HG03469 (cell line): ENCODE measurements at regions not wholly inside any gene's neighbourhood (a gene's known extent, or its start where the extent isn't known, plus 50 kb on each side); places are given as distances from the start of the nearest gene placed in this dataset.

Experiments
- ATAC-seq: cut with Tn5 transposase; IDR thresholded peaks from one replicate; pipeline ENCODE4 v1.9.1; 2021; ENCODE audit warnings: mild to moderate bottlenecking, moderate library complexity, moderate number of reproducible peaks; ENCODE audit not compliant: unreplicated experiment

DNA sequence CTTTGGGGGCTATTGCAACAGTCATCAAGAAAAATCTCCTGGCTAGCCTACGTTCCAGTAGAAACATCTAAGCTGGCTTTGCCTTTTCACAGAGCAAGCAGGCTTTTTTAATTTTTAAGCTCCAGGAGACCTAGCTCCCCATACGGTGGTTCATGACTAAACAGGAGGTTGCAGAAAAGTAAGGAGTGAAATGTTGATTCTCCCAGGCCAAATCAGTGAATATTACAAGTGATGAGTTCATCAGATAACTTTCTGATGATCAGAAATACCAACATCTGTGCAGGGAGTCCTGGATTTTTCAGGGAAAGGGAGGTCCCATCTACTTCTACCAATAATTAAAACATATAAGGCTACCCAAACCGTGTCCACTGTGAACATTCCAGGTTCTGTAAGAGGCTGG lies 477.3 kb upstream of the CELF2 start:
- ATAC-seq = no peak

DNA sequence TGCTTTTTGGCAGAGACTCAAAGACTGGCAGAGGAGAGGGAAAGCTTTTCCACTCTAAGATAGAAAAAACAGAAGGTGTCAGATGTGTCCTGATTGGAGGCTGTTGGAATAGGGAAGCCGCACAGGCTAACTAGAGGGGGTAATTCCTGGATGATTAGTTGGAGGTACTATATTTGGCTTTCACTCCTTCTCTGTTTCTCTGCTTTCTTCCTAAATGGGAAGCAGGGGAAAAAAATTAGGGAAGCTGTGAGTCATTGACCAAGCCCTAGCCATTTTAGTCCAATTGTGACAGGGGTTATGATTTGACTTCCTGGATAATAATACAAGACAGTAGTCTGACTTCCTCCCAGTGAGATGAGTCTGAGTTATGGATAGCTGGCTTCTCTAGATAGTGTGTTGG lies 475.2 kb upstream of the CELF2 start:
- ATAC-seq = no peak

DNA sequence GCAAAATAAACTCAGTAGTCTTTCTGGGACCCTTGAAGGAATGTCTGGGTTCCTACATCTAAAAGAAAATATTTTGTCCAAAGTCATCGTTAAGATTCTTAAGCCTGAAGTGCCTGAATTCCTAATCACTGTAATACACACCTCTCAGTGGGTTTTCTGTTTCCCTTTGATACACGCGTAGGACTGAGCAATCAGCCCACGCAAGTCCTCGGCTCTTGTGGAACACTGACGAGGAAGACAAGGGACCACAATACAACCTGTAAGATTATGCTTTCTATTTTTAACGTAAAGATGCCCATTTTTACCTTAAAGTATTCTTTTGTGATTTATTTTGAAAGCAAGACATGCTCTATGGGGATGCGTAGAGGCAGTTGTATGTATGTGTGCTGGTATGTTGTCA lies 472.8 kb upstream of the CELF2 start:
- ATAC-seq = no peak

DNA sequence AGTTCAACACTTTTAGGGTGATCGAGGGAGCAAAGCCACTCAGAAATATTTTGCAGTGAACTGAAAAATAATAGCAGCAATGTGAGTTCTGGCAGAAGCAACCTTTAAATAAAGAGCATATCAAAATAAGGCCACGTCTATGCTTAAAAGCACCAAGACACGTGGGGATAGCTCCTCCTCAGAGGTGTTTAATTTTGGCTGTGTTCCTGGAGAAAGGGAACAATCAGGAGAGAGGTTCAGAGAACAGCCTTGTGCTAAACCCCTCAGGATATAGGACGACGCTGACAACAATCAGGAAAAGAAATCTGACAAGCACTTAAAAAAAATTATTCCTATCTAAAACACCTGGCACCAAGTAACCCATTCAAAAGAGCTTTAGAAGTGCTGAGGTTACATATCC lies 471.9 kb upstream of the CELF2 start:
- no peak for ATAC-seq

DNA sequence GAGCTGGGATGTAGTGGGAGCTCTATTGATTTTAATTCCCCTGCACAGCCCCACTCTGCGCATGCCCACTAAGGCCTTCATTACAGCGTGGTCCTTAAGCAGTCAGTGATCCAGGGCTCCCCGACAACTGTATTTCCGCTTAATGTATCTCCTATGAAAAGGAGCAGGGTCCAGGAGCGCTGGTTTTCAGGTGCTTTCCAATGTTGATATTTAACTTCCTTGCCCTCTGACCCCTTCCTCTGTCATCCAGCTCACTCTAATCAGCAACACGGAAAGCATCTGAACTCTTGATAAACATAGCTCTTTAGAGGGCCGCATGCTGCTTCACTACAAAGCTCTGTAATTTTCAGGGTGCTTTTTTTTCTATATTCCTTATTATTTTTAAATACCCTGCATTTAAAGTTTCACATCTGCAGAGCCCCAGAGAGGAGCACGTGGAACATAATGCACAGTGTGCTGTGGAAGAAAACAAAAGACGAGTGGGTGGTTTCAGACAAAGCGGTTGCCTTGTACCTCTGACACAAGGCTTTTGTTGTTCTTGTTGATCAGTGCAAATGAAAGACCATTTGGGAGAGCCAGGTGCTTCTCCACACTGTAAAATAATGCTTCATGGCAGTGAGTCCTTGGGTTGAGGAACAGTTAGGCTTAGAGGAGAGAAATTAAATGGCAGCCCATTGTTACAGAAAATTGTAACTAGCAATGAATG lies 465.9 kb upstream of the CELF2 start:
- no peak for ATAC-seq

DNA sequence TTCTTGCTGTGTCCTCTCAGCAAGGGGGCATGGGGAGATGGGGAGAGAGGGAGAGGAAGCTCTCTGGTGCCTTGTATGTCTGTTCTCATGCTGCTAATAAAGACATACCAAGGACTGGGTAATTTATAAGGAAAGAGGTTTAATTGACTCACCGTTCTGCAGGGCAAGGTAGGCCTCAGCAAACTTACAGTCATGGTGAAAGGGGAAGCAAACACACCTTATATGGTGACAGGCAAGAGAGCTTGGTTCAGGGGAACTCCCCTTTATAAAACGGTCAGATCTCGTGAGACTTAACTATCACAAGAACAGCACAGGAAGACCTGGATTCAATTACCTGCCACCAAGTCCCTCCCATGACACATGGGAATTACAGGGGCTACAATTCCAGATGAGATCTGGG lies 464.7 kb upstream of the CELF2 start:
- peak; percentile 52 for ATAC-seq

GRCh38 chr10:10564081-10564794 lies 453.4 kb upstream of the CELF2 start:
- no peak for ATAC-seq

DNA sequence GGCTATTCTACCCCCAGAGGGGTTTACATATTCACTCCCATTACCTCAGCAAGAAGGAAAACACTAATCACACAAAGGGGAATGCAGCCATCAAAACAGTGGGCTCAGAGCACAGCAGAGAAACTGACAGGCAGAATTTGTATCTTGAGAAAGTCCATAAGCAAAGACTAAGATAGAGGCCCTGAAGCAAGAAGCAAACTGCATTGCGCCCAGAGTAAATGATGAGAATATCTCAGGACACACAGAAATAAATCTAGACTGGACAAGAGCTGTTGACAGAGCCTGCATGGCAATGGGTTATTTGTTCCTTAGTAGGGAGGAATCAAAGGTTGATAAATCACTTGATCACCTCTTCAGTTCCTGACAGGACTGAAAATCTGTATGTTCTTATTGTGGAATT lies 440.7 kb upstream of the CELF2 start:
- no peak for ATAC-seq

DNA sequence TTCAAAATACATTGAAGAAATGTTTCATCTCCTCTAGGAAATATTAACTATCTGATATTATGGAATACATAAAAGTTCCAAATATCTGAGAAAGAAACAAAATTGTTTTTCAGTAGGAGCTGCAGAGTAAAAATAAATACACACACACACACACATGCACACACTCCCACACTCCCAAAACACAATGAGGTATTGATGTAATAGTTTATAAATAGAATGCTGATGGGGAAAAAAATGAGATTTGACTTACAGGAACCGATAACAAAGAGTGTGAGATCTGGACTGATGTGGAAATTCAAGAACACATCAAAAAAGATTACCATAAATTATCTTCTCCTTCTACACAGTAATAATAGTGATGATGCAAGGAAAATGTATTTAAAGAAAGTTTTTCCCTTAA lies 438.0 kb upstream of the CELF2 start:
- no peak for ATAC-seq

DNA sequence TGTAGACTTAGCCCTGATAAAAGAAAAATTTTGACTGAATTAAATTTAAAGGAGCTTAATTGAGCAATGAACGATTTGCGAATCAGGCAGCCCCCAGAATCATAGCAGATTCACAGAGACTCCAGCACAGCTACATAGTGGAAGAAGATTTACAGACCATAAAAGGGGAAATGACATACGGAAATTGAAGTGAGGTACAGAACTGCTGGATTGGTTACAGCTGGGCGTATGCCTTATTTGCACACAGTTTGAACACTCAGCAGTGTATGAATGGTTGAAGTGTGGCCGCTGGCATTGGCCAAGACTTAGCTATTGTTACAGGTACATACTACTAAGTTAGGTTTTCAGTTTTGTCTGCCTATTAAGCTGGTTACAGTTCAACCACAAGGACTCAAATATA lies 433.5 kb upstream of the CELF2 start:
- no peak for ATAC-seq

- ATAC-seq = no peak
These were observed 429.8 kb upstream of the CELF2 start for GRCh38 chr10:10587744-10588393.

DNA sequence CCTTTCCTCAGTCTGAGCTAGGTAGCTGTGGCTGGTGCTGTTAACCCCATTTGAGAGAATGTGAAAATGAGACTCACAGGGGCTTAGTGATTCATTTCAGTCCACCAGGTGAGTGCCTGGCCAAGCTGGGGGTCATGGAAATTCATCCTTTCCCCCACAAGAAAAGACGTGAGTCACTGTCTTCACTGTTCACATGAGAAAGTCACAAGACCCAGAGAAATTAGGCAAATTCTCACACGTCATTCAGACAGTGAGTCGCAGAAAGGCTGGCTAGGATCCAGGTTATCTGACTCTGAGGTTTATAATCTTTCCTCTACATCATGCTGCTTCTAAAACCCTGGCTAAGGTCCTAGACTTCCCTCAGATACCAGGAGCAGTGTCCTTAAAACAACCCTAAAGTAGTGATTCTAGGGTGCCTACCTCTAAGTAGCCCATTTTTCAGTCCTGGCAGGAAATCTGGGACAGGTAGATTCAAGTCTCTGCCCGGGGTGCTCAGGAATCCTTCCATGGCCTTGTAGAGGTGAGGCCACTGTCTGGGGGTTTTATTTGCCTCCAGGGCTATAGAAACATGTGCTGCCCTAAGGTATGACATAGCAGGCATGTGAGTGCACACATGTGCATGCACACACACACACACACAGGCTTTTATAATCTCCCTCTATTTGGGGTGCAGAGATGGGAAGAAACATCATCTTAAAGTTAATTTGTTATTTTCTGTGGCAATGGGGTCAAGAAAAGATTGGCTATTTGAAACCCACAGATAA lies 427.9 kb upstream of the CELF2 start:
- peak; percentile 82 for ATAC-seq

- ATAC-seq = no peak
These were observed 425.8 kb upstream of the CELF2 start for GRCh38 chr10:10591715-10592341.

GRCh38 chr10:10596256-10596655 lies 421.4 kb upstream of the CELF2 start:
- no peak for ATAC-seq

GRCh38 chr10:10598297-10598696 lies 419.4 kb upstream of the CELF2 start:
- peak; percentile 80 for ATAC-seq

GRCh38 chr10:10600004-10600403 lies 417.7 kb upstream of the CELF2 start:
- peak; percentile 32 for ATAC-seq

- ATAC-seq = no peak
These were observed 412.1 kb upstream of the CELF2 start for GRCh38 chr10:10605551-10606081.

DNA sequence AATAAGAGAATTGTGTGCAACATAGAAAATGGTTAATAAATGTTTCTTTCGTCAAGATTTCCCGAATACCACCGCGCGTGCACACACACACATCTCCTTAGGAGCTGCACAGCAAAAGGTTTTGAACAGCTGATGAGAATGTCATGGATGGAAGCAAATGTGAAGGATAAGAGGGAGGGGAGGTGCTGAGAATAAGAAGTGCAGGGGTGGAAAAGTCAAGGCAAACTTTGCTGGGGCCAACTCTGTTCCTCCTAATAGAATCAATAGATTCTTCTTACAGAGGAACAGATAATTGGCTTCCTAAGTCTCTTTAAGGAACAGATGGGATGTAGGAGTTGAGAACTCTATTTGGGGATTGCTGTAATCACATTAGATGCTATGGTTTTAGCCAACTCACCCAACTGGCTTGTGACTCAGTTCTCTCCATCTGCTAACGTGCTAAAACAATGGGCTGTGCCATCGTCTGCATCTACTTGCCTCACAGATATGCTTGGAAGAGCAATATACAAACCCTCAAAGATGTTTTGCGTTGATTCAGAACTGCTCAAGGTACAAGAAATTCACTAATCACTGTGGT lies 408.2 kb upstream of the CELF2 start:
- no peak for ATAC-seq

DNA sequence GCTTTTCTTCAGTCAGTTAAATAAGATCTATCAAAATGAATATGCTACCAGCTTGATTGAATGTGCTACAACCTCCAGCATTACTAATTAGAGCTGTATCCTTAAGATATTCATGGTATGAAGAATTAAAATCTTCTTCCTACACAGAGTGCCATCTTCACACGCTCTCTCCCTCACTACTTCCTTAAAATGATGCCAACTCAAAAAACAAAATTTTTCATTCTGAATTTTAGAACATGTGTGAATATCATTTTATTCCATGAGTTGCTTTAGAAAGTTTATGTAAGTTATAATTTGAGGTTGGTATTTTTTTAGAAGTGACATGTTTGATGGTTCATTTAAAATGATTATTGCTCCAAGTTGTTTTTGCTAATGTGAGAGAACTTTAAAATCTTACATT lies 407.5 kb upstream of the CELF2 start:
- ATAC-seq = no peak

GRCh38 chr10:10612151-10612550 lies 405.5 kb upstream of the CELF2 start:
- ATAC-seq = no peak
